ENCODE measurements at regions not wholly inside any gene's neighbourhood (a gene's known extent, or its start where the extent isn't known, plus 50 kb on each side); places are given as distances from the start of the nearest gene placed in this dataset.

DNA sequence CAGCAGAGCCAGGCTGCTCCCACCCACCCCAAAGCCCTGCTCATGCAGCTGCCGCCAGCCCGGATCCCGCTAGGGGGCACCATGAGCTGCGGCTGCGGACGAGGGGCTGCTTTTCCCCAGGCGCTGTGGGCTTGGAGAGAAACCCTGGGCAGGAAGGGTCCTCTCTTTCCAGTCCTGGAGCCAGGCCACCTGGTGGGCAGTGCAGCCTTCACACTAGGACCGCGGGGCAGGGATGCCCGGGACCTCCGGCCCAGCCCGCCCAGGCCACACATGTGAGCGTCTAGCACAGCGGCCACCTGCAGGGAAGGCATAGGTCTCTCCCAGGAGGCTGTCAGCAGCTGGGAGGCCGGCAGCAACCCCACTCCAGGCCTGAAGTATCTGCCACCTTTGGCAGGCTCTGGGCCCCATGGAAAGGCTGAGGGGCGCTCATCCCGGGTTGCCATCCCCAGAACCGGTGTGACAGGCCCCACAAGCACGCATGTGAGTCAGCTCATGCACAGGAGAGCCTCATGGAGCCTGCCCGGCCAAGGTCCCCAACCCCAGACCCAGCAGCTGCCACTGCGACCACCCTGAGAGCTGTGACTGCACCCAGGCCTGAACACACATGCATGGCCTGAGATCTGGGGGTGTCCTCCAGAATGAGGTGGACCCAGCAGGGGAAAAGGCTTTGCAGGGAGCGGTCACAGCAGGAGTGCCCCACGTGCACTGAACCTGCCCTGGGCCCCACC lies 280.0 kb upstream of the RTL1 start:
- H3K4me3 ChIP-seq (ENCODE audit: low read depth, low read length): no peak overlapping the region
- TF ChIP-seq, protein P1, sequence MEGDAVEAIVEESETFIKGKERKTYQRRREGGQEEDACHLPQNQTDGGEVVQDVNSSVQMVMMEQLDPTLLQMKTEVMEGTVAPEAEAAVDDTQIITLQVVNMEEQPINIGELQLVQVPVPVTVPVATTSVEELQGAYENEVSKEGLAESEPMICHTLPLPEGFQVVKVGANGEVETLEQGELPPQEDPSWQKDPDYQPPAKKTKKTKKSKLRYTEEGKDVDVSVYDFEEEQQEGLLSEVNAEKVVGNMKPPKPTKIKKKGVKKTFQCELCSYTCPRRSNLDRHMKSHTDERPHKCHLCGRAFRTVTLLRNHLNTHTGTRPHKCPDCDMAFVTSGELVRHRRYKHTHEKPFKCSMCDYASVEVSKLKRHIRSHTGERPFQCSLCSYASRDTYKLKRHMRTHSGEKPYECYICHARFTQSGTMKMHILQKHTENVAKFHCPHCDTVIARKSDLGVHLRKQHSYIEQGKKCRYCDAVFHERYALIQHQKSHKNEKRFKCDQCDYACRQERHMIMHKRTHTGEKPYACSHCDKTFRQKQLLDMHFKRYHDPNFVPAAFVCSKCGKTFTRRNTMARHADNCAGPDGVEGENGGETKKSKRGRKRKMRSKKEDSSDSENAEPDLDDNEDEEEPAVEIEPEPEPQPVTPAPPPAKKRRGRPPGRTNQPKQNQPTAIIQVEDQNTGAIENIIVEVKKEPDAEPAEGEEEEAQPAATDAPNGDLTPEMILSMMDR (IDR thresholded peaks at IDR 0.05; ENCODE audit: insufficient read depth, low read depth, low read length): peak; percentile 43
- peak; percentile 6 for DNase-seq (ENCODE audit: low read depth)

DNA sequence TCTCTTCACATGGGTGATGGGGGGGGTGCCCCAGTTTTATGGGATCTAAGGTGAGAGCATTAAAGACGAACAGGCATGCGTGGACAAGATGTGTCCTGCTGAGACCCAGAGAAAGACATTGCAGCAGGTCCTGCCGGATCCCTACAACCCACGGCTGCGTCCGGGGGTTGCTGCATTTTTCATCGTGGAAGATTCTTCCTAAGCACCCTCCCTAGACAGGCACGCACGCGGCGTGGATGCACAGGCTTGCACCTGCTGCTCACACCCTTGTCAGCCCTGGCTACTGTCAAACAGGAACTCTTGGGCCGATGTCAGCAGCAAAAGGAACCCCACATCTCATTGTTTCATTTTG lies 280.6 kb upstream of the RTL1 start:
- TF ChIP-seq, protein P1 (IDR thresholded peaks at IDR 0.05; ENCODE audit: insufficient read depth, low read depth, low read length): no peak
- no peak for DNase-seq (ENCODE audit: low read depth)

DNA sequence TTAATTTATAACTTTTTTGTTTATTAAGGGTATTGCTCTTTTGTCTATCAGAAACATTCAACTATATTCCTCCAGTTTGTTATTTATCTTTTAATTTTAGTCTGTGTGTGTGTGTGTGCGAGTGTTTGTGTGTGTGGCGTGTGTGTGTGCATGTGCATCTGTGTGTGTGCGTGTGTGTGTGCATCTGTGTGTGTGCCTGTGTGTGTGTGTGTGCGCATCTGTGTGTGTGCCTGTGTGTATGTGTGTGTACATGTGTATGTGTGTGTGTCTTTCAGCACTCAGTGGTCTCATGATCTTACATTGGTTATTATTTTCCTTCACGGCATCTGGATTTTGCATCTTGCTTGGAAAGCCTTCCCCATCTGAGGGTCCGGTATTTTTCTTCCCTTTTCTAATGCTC lies 281.1 kb upstream of the RTL1 start:
- no peak overlapping the region for H3K4me3 ChIP-seq (ENCODE audit: low read depth, low read length)
- TF ChIP-seq, protein P1 (IDR thresholded peaks at IDR 0.05; ENCODE audit: insufficient read depth, low read depth, low read length): no peak
- DNase-seq (ENCODE audit: low read depth): no peak

More for the DNA sequence above, 280.6 kb upstream of the RTL1 start:
- H3K4me3 ChIP-seq (ENCODE audit: low read depth, low read length): no peak overlapping the region

DNA sequence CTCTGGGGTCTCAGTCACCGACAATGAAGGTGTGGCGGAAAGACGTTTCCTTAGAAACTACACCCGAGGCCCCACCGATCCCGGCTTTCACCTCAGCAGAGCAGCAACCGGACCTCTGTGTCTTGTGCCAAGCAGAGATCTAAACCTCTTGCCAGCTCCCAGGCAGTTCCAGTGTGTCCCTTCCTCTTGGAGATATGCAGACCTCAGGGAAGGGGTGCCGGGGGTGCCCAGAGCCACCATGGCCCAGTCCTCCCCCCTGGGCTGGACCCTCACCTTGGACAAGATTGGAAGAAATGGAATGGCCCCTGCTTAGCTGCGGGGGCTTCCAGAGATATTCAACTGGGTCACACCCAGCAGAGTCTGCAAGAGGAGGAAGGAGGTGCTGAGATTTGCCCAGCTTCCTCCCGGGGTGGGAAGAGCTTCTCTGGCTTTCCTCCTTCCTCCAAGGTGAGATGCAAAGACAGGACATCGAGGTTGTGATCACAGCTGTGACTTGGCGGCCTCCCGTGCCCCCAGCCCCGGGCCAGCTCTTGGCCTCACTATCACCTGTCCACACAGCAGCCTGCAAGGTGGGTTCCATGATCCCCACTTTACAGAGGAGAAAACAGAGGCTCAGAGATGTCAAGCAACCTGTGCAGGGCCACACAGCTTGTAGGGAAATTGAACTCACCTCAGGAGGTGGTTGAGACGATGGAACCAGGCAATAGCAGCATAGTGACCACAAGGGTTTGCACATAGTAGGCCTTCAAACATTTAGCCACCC lies 281.7 kb upstream of the RTL1 start:
- no peak for DNase-seq (ENCODE audit: low read depth)
- TF ChIP-seq, protein P1 (IDR thresholded peaks at IDR 0.05; ENCODE audit: insufficient read depth, low read depth, low read length): no peak
- H3K4me3 ChIP-seq (ENCODE audit: low read depth, low read length): no peak overlapping the region

DNA sequence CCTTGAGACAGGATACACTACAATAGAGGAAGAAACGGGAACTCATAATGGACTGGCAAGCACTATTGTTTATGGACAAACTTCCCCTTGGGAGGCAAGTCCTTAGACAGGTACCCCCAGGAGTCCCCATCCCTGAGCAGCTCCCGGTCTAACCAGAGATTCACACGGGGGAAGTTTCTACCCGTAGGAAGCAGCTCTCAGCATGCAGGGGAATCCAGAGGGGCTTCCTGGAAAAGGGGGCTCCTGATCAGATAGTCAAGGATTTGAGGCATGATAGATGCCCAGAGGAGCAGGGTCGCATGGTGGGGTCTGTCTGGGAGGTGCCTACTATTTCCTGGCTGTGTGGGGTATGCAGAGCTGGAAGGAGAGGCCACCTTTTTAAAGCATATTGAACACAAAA lies 282.4 kb upstream of the RTL1 start:
- TF ChIP-seq, protein P1 (IDR thresholded peaks at IDR 0.05; ENCODE audit: insufficient read depth, low read depth, low read length): no peak
- DNase-seq (ENCODE audit: low read depth): no peak

DNA sequence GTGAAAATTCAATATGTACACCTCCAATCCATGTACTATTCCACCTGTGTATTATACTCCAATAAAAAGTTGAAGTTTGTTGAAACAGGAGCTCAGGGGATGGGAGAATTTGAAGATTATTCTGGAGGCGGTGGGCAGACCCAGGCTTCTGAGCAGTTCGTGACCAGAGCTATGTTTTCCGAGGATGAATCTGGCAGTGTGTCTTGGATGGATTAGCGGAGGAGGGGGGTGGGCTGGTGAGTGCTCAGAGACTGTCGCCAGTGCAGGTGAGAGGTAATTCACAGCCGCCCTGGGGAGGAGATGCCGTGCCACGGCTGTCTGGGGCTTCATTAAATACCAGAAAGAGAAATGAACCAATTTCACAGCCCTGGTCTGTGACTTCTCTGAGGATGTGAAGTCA lies 283.0 kb upstream of the RTL1 start:
- DNase-seq (ENCODE audit: low read depth): no peak
- no peak overlapping the region for H3K4me3 ChIP-seq (ENCODE audit: low read depth, low read length)
- TF ChIP-seq, protein P1 (IDR thresholded peaks at IDR 0.05; ENCODE audit: insufficient read depth, low read depth, low read length): no peak

More for the DNA sequence above, 282.4 kb upstream of the RTL1 start:
- no peak overlapping the region for H3K4me3 ChIP-seq (ENCODE audit: low read depth, low read length)
